ENCODE measurements at regions not wholly inside any gene's neighbourhood (a gene's known extent, or its start where the extent isn't known, plus 50 kb on each side); places are given as distances from the start of the nearest gene placed in this dataset.

GRCh38 chr2:123073956-123074355 is 951.1 kb upstream of the CNTNAP5 start:
- no peak for DNase-seq

- no peak for DNase-seq
Observed at GRCh38 chr2:123077101-123077500, 948.0 kb upstream of the CNTNAP5 start.

GRCh38 chr2:123080331-123080730 is 944.8 kb upstream of the CNTNAP5 start:
- no peak for DNase-seq

- DNase-seq, result no peak
Observed at GRCh38 chr2:123085484-123085883, 939.6 kb upstream of the CNTNAP5 start.

- no peak for DNase-seq
Observed at GRCh38 chr2:123086613-123087385, 938.3 kb upstream of the CNTNAP5 start.

- no peak for DNase-seq
Observed at GRCh38 chr2:123091471-123091870, 933.6 kb upstream of the CNTNAP5 start.

GRCh38 chr2:123093199-123093598 is 931.9 kb upstream of the CNTNAP5 start:
- no peak for DNase-seq

GRCh38 chr2:123095219-123095835 is 929.8 kb upstream of the CNTNAP5 start:
- no peak for DNase-seq

GRCh38 chr2:123098619-123099018 is 926.5 kb upstream of the CNTNAP5 start:
- no peak for DNase-seq

GRCh38 chr2:123101434-123101833 is 923.7 kb upstream of the CNTNAP5 start:
- DNase-seq, result no peak

- no peak for DNase-seq
Observed at GRCh38 chr2:123103902-123104301, 921.2 kb upstream of the CNTNAP5 start.

GRCh38 chr2:123116595-123116994 is 908.5 kb upstream of the CNTNAP5 start:
- no peak for DNase-seq

GRCh38 chr2:123127236-123127635 is 897.9 kb upstream of the CNTNAP5 start:
- no peak for DNase-seq

- DNase-seq, result no peak
Observed at GRCh38 chr2:123128951-123129350, 896.1 kb upstream of the CNTNAP5 start.

- no peak for DNase-seq
Observed at GRCh38 chr2:123136419-123136818, 888.7 kb upstream of the CNTNAP5 start.

GRCh38 chr2:123144082-123144481 is 881.0 kb upstream of the CNTNAP5 start:
- DNase-seq, result no peak

- no peak for DNase-seq
Observed at GRCh38 chr2:123153041-123153440, 872.0 kb upstream of the CNTNAP5 start.

- no peak for DNase-seq
Observed at GRCh38 chr2:123154195-123154594, 870.9 kb upstream of the CNTNAP5 start.

GRCh38 chr2:123157016-123157415 is 868.1 kb upstream of the CNTNAP5 start:
- DNase-seq, result no peak

- DNase-seq, result no peak
Observed at GRCh38 chr2:123162400-123163016, 862.6 kb upstream of the CNTNAP5 start.

GRCh38 chr2:123163398-123163797 is 861.7 kb upstream of the CNTNAP5 start:
- no peak for DNase-seq

GRCh38 chr2:123164216-123164615 is 860.9 kb upstream of the CNTNAP5 start:
- no peak for DNase-seq

- no peak for DNase-seq
Observed at GRCh38 chr2:123165616-123166015, 859.5 kb upstream of the CNTNAP5 start.

- DNase-seq, result no peak
Observed at GRCh38 chr2:123179526-123179925, 845.6 kb upstream of the CNTNAP5 start.
